ENCODE measurements at regions not wholly inside any gene's neighbourhood (a gene's known extent, or its start where the extent isn't known, plus 50 kb on each side); places are given as distances from the start of the nearest gene placed in this dataset.
A peak's percentile ranks its signal among the peaks of the same experiment; 100 is the strongest.
"Not testable (repeated sequence)": the region's sequence is repeated elsewhere in the genome, so short reads cannot be mapped to it uniquely, and the experiment has no call there.

DNA sequence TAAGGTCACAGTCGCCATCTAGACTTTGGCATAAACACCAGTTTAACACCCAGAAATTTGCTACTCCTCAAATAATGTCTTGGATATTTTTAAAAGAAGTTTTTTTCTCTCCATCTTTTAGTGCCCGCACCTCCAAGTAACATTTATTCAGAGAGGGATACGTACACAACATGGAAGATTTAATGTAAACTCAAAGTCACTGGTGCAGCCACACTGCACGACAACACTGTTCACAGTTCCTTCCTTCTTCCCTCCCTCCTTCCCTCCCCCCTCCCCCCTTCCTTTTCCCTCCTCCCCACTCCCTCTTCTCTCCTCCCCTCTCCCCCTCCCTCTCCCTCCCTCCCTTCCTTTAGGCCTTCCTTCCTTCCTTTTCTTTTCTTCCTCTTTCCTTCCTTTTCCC is 56.5 kb downstream of the NPPC start:
- H3K4me3 ChIP-seq (ENCODE audit: low read depth, low read length) = no peak overlapping the region
- TF ChIP-seq, protein P1, sequence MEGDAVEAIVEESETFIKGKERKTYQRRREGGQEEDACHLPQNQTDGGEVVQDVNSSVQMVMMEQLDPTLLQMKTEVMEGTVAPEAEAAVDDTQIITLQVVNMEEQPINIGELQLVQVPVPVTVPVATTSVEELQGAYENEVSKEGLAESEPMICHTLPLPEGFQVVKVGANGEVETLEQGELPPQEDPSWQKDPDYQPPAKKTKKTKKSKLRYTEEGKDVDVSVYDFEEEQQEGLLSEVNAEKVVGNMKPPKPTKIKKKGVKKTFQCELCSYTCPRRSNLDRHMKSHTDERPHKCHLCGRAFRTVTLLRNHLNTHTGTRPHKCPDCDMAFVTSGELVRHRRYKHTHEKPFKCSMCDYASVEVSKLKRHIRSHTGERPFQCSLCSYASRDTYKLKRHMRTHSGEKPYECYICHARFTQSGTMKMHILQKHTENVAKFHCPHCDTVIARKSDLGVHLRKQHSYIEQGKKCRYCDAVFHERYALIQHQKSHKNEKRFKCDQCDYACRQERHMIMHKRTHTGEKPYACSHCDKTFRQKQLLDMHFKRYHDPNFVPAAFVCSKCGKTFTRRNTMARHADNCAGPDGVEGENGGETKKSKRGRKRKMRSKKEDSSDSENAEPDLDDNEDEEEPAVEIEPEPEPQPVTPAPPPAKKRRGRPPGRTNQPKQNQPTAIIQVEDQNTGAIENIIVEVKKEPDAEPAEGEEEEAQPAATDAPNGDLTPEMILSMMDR (IDR thresholded peaks at IDR 0.05; ENCODE audit: insufficient read depth, low read depth, low read length) = no peak
- DNase-seq (ENCODE audit: low read depth) = no peak
- POLR2A ChIA-PET = no interaction called here
- H3K36me3 ChIP-seq (ENCODE audit: control insufficient read depth, insufficient read depth, low read length) = no peaks in the 10 kb centered on the region
- CTCF ChIA-PET = interaction anchor here (0.7 kb wide), 1 partner anchor 446 kb away, joined by 4 read pairs; no protein-coding TSS in a partner anchor
- no peaks in the 10 kb centered on the region for H3K27me3 ChIP-seq (ENCODE audit: control insufficient read depth, insufficient read depth, low read length)

DNA sequence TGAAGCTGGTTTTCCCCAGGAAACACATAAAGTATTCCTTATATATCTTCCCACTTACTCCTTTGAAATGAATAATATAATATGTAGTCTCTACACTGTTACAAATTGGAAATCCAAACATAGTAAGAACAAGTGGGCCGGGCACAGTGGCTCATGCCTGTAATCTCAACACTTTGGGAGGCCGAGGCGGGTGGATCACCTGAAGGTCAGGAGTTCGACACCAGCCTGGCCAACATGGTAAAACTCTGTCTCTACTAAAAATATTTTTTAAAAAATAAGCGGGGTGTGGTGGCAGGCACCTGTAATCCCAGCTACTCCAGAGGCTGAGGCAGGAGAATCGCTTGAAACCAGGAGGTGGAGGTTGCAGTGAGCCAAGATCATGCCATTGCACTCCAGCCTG is 57.2 kb downstream of the NPPC start:
- DNase-seq (ENCODE audit: low read depth); H3K4me3 ChIP-seq (ENCODE audit: low read depth, low read length); POLR2A ChIA-PET; CTCF ChIA-PET; H3K36me3 ChIP-seq (ENCODE audit: control insufficient read depth, insufficient read depth, low read length); H3K27me3 ChIP-seq (ENCODE audit: control insufficient read depth, insufficient read depth, low read length): not testable (repeated sequence)

DNA sequence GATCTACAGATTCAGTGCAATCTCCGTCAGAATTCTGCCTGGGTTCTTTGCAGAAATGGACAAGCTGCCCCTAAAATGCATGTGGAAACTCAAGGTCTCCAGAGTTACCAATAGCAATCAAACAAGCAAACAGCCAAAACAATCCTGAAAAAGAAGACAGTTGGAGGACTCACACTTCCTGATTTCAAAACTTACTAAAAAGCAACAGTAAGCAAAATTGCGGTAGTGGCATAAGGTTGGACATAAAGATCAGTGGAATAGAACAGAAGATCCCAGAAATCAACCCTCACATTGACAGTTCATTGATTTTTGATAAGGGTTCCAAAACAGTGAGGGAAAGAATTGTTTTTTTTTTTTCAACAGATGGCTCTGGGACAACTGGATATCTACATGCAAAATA is 59.7 kb downstream of the NPPC start:
- POLR2A ChIA-PET = no interaction called here
- Histone ChIP-seq H3K36me3 (ENCODE audit: control insufficient read depth, insufficient read depth, low read length) (no peaks in the 10 kb centered on the region), H3K4me3 (ENCODE audit: low read depth, low read length) (no peak overlapping the region), H3K27me3 (ENCODE audit: control insufficient read depth, insufficient read depth, low read length) (no peaks in the 10 kb centered on the region)
- no peak for DNase-seq (ENCODE audit: low read depth)
- CTCF ChIA-PET = no interaction called here
- TF ChIP-seq, protein P1 (IDR thresholded peaks at IDR 0.05; ENCODE audit: insufficient read depth, low read depth, low read length) = no peak

DNA sequence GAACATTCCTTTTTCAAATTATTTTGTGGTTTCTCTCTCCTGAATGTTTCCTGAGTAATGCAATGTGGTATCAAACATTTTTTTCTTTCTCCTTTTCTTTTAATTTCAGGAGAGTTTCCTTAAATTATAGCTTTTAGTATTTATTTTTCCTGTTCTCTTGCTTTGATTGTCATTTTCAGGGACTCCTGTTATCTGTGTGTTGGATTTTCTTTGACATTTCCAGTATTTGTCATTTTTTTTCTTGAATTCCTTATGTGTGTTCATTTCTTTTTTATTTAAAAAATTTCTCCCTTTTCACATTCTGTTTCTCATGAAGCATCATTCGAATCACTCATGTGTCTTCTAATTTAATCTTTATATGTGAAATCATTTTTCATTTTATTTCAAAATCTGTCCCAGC is 61.0 kb downstream of the NPPC start:
- no peaks in the 10 kb centered on the region for H3K36me3 ChIP-seq (ENCODE audit: control insufficient read depth, insufficient read depth, low read length)
- H3K4me3 ChIP-seq (ENCODE audit: low read depth, low read length) = no peak overlapping the region
- ChIA-PET POLR2A (no interaction called here), CTCF (interaction anchor here (1.2 to 1.4 kb wide), 2 partner anchors 12 to 19 kb away, joined by 3 read pairs; no protein-coding TSS in a partner anchor)
- no peak for DNase-seq (ENCODE audit: low read depth)
- H3K27me3 ChIP-seq (ENCODE audit: control insufficient read depth, insufficient read depth, low read length) = no peaks in the 10 kb centered on the region
- TF ChIP-seq, protein P1 (IDR thresholded peaks at IDR 0.05; ENCODE audit: insufficient read depth, low read depth, low read length) = no peak

DNA sequence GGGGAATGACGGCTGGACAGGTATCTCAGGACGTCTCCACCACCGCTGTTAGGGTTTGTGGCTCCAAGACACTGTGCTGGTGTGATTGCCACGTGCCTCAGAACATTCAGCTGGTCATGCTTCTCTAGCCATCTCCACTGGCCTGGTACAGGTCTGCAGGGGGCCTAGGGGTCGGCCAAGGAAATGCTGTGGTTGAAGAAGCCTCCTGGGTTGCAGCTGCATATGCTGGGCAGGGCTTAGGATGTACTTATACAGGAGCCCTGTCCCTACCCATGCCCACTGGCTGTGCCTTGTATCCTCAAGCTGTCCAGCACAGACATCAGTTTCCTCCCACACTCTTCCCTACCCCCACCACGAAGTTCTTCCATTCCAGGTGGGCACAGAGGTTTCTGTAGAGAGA is 64.1 kb downstream of the NPPC start:
- Histone ChIP-seq H3K36me3 (ENCODE audit: control insufficient read depth, insufficient read depth, low read length) (no peaks in the 10 kb centered on the region), H3K27me3 (ENCODE audit: control insufficient read depth, insufficient read depth, low read length) (no peaks in the 10 kb centered on the region), H3K4me3 (ENCODE audit: low read depth, low read length) (no peak overlapping the region)
- ChIA-PET CTCF (interaction anchor here (1.2 kb wide), 1 partner anchor 10 kb away, joined by 3 read pairs; no protein-coding TSS in a partner anchor), POLR2A (no interaction called here)
- no peak for DNase-seq (ENCODE audit: low read depth)
- TF ChIP-seq, protein P1 (IDR thresholded peaks at IDR 0.05; ENCODE audit: insufficient read depth, low read depth, low read length) = no peak

DNA sequence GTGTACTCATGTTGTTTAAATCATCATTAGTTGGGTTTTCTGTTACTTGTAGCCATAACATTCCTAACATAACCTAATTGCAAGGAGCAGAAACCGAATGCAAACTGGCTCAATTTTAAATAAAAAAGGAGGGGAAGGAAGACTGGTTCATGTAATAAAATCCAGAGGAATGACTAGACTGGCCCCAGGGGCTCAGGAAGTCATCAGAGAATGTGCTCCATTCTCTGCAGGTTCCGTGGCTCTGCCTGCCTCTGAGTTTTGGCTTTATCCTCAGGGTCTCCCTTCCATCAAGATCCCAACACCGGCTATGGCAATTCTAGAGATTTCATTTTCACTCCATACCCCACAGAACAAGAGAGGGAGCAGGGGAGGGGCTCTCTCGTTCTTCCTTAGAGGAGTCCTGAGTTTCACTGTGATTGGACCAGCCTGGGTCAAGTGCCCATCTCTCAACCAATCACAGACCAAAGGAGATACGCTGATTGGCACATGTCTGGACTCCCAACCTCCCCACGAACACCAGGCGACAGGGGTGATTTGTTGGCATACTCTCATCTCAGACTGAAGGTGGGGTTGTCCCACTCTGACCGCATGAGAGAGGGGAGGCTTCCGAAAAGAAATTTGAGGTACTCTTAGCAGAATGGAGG is 64.8 kb downstream of the NPPC start:
- POLR2A ChIA-PET = no interaction called here
- H3K27me3 ChIP-seq (ENCODE audit: control insufficient read depth, insufficient read depth, low read length) = no peaks in the 10 kb centered on the region
- peak; percentile 19 for DNase-seq (ENCODE audit: low read depth)
- no peaks in the 10 kb centered on the region for H3K36me3 ChIP-seq (ENCODE audit: control insufficient read depth, insufficient read depth, low read length)
- CTCF ChIA-PET = interaction anchor here (1.0 to 1.2 kb wide), 2 partner anchors 10 to 31 kb away, joined by 3 read pairs; no protein-coding TSS in a partner anchor
- H3K4me3 ChIP-seq (ENCODE audit: low read depth, low read length) = no peak overlapping the region
- TF ChIP-seq, protein P1 (IDR thresholded peaks at IDR 0.05; ENCODE audit: insufficient read depth, low read depth, low read length) = no peak
